ENCODE measurements at regions not wholly inside any gene's neighbourhood (a gene's known extent, or its start where the extent isn't known, plus 50 kb on each side); places are given as distances from the start of the nearest gene placed in this dataset.

- DNase-seq (ENCODE audit: low read depth in 2 of 2), result no peak
These were observed 61.3 kb upstream of the TAB3 start for GRCh38 chrX:30950391-30950790.

GRCh38 chrX:30949554-30949953 lies 60.5 kb upstream of the TAB3 start:
- DNase-seq (ENCODE audit: low read depth in 2 of 2), result no peak

GRCh38 chrX:30948626-30949025 lies 59.6 kb upstream of the TAB3 start:
- no peak for DNase-seq (ENCODE audit: low read depth in 2 of 2)

GRCh38 chrX:30948051-30948450 lies 59.0 kb upstream of the TAB3 start:
- no peak for DNase-seq (ENCODE audit: low read depth in 2 of 2)

- DNase-seq (ENCODE audit: low read depth in 2 of 2), result no peak
These were observed 54.9 kb upstream of the TAB3 start for GRCh38 chrX:30943984-30944383.

GRCh38 chrX:30941898-30942297 lies 52.8 kb upstream of the TAB3 start:
- DNase-seq (ENCODE audit: low read depth in 2 of 2), result no peak

- DNase-seq (ENCODE audit: low read depth in 2 of 2), result no peak
These were observed 50.9 kb upstream of the TAB3 start for GRCh38 chrX:30939928-30940327.

Data from fibroblast of skin of left quadriceps (primary cell).